Skin epidermis (tissue), 12 donors: ENCODE measurements at regions not wholly inside any gene's neighbourhood (a gene's known extent, or its start where the extent isn't known, plus 50 kb on each side); places are given as distances from the start of the nearest gene placed in this dataset.

ENCODE experiments used
- H3K27ac ChIP-seq, 21 experiments: fragments of 200-600 bp; sonication (generic) in 11 of 21; one replicate each; pipeline ENCODE4 v1.5.0; 2020; ENCODE audit warnings: mild to moderate bottlenecking in 3 of 21, inconsistent platforms in 2 of 21, moderate library complexity in 2 of 21
- H3K4me3 ChIP-seq, 7 experiments: fragments of 200-600 bp; sonication (generic) in 2 of 7; one replicate each; pipeline ENCODE4 v1.5.0; 2020; ENCODE audit warnings: inconsistent platforms in 2 of 7, mild to moderate bottlenecking in 2 of 7, moderate library complexity in 1 of 7

DNA sequence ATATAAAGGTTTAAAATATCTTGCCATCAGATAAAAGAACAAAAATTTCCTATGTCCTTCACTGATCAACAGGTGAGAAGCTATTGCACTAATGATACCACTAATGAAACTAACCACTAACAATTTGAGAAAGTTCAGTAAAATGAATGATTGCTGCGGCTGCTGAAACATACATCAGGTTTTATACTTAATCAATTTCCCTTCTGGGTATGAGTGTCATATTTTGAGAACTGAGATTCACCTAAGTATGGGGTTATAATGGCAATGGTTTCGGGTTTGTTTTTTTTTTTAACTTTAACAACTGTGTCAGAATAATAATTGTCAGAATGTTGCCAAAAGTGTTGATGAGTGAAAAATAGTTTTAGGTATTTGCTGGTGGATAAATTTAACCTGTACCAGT, 151.3 kb upstream of the SLC39A10 start:
- Histone ChIP-seq H3K4me3 (no peak overlapping the region), H3K27ac (no peak overlapping the region)

DNA sequence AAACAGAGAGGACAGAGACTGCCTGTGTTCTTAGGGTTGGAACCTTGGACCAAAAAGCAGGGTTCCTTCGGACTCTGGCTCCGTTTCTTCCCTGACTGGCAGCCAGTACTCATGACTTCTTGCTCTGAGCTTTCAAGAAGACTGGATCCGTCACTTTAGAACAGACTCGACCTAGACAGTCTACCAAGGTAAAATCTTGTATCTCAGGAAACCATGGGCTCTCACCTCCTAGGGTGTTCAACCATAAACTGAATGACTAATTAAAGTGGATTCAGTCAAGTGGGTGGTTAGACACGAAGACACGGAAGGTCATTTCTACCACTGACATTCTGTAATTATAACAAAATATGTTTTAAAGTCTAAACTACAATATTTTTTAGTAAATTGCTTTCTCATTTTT, 153.8 kb upstream of the SLC39A10 start:
- H3K27ac ChIP-seq, result no peak overlapping the region

GRCh38 chr2:195501746-195502145, 155.3 kb upstream of the SLC39A10 start:
- Histone ChIP-seq H3K27ac (no peak overlapping the region), H3K4me3 (no peak overlapping the region)

More for the DNA sequence above, 153.8 kb upstream of the SLC39A10 start:
- no peak overlapping the region for H3K4me3 ChIP-seq

DNA sequence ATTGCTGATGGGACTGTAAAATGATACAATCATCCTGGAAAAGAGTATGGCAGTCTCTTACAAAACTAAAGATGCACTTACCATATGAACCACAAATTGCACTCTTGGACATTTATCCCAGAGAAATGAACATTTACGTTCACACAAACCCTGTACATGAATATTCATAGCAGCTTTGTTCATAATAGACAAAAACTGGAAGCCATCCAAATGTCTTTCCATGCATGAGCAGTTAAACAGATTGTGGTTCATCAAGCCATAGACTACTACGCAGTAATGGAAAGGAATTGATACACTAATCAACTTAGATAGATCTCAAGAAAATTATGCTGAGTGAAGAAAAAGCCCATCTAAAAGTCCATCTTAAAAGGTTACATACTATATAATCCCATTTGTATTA, 156.1 kb upstream of the SLC39A10 start:
- H3K4me3 ChIP-seq, result no peak overlapping the region
- H3K27ac ChIP-seq, result no peak overlapping the region

DNA sequence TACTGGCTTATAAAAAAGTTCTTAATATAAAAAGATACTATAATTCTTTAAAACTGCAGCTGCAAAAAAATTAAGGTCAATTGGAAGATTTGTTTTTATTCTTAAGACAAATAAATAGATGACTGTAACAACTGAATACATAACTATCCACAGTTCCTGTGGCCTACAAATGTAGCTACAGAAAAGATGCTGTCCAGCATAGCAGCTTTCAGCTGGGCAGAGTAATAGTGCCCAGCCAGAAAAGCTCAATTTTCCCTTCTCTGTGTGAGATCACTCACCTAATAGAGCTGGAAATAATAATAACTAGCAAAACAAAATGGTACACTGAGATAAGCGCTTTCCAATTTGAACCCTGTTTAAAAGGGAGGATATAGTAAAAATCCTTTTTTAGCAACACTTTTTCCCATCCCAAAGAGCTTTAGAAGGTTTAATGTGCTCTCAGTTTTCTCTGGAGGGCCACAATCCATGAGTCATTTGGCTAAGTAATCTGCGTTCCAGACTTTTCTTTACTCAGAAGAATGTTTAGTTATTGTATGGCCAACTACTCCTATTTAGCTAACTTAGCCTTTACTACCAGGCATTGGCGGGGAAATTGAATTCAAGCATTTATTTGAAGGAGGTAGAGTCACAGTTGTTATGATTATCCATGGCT, 158.1 kb upstream of the SLC39A10 start:
- H3K4me3 ChIP-seq, result no peak overlapping the region
- H3K27ac ChIP-seq, result no peak overlapping the region

DNA sequence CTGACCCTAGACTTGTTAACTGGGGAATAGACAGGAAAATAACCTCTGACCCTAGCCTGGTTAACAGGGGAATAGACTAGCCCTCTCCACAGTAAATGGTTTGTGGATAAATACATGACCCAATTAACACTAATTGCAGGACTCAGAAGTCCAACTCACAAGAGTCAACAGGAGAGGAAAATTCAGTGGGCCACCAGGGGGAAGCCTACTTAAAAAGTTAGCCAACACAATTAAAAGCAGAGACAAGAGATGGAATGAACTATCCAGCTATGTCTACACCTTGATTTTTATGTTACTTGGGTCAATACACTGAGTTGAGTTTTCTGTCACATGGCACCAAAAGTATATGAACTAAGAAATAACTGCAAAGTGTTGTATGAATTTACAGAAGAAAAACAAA, 158.8 kb upstream of the SLC39A10 start:
- Histone ChIP-seq H3K27ac (no peak overlapping the region), H3K4me3 (no peak overlapping the region)

GRCh38 chr2:195496991-195497390, 160.0 kb upstream of the SLC39A10 start:
- H3K4me3 ChIP-seq, result no peak overlapping the region
- no peak overlapping the region for H3K27ac ChIP-seq

DNA sequence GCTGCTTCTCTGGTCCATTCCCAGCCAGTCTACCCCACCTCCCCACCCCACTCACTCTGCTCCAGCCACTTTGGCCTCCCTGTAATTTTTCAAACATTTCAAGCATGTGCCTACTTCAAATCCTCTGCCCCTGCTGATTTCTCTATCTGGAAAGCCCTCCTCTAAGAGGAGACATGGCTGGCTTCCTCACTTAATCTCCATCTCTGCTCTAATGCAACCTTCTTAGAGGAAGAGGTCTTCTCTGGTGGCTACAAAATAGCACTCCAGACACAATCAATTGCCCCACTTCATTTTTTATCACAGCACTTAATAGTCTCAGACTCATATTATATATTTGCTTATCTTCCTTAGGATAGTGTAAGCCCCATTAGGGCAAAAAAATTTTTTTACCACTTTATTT, 161.1 kb upstream of the SLC39A10 start:
- H3K27ac ChIP-seq, result no peak overlapping the region
- no peak overlapping the region for H3K4me3 ChIP-seq

GRCh38 chr2:195495351-195495750, 161.7 kb upstream of the SLC39A10 start:
- no peak overlapping the region for H3K4me3 ChIP-seq
- no peak overlapping the region for H3K27ac ChIP-seq

GRCh38 chr2:195494451-195494850, 162.6 kb upstream of the SLC39A10 start:
- Histone ChIP-seq H3K4me3 (no peak overlapping the region), H3K27ac (no peak overlapping the region)

GRCh38 chr2:195493416-195493815, 163.6 kb upstream of the SLC39A10 start:
- Histone ChIP-seq H3K4me3 (no peak overlapping the region), H3K27ac (no peak overlapping the region)

DNA sequence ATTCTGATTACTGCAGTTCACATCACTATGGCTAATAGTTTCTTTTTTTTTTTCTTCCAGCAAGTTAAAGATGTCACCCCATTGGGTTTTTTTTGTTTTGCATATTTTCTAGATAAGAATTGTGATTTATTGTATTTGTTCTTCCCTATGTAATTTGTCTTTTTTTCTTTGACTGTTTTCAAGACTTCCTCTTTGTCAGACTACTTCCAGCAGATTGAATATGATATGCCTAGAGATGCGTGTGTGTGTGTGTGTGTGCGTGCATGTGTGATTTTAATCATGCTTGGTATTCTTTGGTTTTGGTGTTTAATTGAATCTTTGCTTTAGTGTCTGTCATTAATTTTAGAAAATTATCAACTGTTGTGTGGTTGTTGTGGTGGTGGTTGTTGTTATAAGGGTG, 166.7 kb upstream of the SLC39A10 start:
- Histone ChIP-seq H3K27ac (no peak overlapping the region), H3K4me3 (no peak overlapping the region)

- Histone ChIP-seq H3K27ac (no peak overlapping the region), H3K4me3 (no peak overlapping the region)
Measured at GRCh38 chr2:195489101-195489500, 167.9 kb upstream of the SLC39A10 start.

DNA sequence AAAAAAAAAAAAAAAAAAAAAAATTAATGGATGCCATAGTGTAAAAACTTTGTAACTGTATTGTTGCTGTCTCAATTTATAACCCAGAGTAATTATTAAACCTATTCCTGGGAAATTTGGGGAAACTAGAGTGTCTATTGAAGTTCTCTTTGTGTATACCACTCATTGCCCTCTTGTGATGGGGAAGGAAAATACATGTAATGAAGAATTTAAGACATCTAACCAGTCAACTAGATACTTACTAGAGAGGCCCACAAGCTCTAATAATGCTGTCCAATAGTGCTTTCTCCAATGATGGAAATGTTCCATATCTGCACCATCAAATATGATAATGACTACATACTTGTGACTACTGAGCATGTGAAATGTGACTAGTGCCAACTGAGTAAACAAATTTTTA, 168.5 kb upstream of the SLC39A10 start:
- no peak overlapping the region for H3K4me3 ChIP-seq

DNA sequence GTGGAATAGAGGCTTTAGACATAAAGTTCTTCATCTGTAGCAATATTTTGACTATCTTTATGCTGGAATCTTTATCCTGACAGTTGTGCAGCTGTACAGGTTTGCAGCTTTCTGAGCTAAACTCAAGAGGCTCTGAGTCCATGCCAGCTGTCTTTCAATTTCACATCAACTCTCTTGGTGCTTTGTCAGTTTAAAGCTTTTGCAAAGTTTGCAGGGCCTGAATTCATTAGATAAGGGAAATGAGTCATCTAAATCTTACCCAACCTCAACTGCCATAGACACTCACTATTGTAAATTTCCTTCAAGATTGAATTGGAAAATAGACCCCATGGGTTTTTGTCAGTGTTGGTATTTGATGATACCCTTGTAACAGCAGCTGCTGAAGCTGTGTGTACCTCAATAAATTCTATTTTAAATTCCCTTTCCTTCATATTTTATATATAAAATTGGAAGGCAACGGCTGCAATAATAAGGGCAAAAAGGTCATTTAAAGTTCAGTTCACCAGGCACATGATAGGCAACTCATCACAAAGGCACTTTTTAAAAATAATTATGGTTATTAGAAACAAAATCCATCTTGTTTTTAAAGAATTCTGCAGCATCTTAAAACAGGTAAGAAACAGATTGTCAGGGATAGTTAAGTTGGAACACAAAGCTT, 169.9 kb upstream of the SLC39A10 start:
- H3K4me3 ChIP-seq, result no peak overlapping the region
- peak overlapping the region in 1 of 21 experiments; percentile 49 for H3K27ac ChIP-seq

More for the DNA sequence above, 168.5 kb upstream of the SLC39A10 start:
- no peak overlapping the region for H3K27ac ChIP-seq

DNA sequence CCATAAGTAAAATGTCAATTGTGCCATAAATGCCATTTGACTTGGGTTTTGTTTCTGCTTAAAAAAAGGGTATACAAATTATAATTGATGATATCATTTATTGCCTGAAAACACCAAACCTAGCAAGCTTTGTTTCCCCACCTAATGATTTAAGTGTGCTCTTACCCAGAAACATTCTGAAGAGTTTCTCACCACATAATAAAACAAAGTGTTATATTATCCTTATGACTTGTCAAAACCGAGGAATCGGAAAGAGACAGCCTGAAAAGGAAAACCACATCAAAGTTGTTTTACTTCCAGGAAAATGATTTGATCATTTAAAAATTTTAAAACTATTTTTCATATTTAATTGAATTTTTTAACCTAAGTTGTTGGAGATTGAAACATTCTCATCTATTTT, 170.5 kb upstream of the SLC39A10 start:
- Histone ChIP-seq H3K27ac (peak overlapping the region in 1 of 21 experiments; percentile 49), H3K4me3 (no peak overlapping the region)

DNA sequence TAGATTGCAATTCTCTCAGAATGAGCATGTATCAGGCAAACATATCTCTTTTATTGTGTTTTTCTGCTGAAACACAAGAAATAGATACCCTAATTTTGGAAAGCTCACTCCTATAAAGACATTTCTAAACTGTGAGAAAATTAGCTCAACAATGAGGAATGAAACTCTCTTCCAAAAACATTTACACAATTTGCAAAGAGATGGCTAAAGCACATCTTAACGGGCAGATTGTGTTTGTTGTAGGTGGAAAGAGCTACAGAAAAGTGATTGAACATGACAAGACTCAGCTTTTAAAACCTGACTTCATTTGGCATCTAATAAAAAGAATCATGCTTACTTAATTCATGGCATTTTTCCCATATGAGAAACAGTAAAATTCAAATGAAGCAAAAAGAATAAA, 175.0 kb upstream of the SLC39A10 start:
- Histone ChIP-seq H3K4me3 (no peak overlapping the region), H3K27ac (no peak overlapping the region)

DNA sequence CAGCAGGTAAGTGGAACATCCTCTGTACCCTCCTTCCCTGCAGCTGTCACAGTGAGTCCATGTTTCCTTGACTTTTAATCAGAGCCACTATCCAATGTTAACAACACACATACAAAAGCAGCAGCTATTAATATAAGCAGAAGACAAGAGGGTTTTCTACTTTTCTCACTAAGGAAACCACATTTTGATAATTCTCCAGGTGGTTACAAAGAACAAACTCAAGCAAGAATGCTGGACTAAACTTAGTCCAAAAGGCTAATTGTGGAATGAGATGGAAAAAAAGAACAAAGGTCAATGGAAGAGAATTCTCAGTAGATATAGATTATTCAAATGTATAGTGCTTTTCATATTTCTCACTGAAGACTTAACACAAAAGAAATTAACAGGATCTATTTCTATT, 176.9 kb upstream of the SLC39A10 start:
- Histone ChIP-seq H3K4me3 (no peak overlapping the region), H3K27ac (no peak overlapping the region)

DNA sequence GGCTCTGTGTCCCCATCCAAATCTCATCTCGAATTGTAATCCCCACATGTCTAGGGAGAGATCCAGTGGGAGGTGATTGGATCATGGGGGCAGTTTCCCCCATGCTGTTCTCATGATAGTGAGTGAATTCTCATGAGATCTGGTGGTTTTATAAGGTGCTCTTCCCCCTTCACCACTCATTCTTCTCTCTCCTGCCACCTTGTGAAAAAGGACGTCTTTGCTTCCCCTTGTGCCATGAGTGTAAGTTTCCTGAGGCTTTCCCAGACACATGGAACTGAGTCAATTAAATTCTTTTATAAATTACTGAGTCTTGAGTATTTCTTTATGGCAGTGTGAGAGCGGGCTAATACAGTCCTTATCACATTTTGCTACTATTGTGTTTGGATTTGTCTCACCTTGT, 177.6 kb upstream of the SLC39A10 start:
- Histone ChIP-seq H3K4me3 (no peak overlapping the region), H3K27ac (no peak overlapping the region)

DNA sequence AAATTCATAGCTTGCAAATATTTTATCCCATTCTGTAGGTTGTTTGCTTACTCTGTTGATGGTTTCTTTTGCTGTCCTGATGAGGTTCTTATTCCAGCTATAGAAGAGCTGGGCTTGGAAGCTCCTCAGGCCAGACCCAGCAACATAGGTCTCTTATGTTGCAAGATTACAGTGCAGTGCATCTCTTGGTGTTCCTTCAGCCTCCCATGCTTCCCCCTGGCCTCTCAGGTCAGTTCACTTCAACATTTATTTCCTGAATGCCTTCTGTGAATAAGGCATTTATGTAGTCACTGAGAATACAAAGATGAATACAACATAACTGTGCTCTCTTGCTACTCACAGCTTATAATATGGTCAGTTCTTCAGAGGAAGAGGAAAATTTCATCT, 179.0 kb upstream of the SLC39A10 start:
- Histone ChIP-seq H3K27ac (peak overlapping the region in 2 of 21 experiments; percentile 34 to 37), H3K4me3 (no peak overlapping the region)

DNA sequence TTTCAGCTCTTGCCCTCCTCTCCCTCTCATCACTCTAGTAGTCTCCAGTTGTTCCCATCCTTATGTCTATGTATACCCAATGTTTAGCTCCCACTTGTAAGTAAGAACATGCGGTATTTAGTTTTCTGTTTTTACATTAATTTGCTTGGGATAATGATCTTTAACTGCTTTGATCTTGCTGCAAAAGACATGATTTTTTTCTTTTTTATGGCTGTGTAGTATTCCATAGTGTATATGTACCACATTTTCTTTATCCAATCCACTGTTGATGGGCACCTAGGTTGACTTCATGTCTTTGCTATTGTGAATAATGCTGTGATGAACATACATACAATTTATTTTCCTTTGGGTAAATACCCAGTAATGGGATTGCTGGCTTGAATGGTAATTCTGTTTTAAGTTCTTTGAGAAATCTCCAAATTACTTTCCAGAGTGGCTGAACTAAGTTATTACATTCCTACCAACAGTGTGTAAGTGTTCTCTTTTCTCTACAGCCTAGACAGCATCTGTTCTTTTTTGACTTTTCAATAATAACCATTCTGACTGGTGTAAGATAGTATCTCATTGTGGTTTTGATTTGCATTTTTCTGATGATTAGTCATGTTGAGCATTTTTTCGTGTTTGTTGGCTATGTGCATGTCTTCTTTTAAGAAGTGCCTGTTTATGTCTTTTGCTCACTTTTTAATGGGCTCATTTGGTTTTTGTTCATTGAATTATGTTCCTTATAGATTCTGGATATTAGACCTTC, 179.6 kb upstream of the SLC39A10 start:
- Histone ChIP-seq H3K27ac (peak overlapping the region in 2 of 21 experiments; percentile 34 to 37), H3K4me3 (no peak overlapping the region)
